ENCODE measurements at regions not wholly inside any gene's neighbourhood (a gene's known extent, or its start where the extent isn't known, plus 50 kb on each side); places are given as distances from the start of the nearest gene placed in this dataset.
"Not testable (repeated sequence)": the region's sequence is repeated elsewhere in the genome, so short reads cannot be mapped to it uniquely, and the experiment has no call there.

DNA sequence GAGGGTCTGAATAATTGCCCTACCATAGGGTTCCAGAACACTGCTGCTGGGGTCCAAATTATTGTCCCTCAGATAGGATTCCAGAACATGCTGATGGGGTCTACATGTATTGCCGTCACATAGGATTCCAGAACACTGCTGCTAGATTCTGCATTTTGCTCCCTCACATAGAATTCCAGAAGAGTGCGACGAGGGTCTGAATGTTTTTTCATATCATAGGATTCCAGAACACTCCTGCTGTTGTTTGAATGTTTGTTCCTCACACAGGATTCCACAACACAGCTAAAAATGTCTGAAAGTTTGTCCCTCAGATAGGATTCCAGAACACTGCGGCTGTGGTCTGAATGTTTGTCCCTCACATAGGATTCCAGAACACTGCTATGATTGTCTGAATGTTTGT lies 198.1 kb downstream of the FOXD4L6 start:
- TF ChIP-seq, protein P1, sequence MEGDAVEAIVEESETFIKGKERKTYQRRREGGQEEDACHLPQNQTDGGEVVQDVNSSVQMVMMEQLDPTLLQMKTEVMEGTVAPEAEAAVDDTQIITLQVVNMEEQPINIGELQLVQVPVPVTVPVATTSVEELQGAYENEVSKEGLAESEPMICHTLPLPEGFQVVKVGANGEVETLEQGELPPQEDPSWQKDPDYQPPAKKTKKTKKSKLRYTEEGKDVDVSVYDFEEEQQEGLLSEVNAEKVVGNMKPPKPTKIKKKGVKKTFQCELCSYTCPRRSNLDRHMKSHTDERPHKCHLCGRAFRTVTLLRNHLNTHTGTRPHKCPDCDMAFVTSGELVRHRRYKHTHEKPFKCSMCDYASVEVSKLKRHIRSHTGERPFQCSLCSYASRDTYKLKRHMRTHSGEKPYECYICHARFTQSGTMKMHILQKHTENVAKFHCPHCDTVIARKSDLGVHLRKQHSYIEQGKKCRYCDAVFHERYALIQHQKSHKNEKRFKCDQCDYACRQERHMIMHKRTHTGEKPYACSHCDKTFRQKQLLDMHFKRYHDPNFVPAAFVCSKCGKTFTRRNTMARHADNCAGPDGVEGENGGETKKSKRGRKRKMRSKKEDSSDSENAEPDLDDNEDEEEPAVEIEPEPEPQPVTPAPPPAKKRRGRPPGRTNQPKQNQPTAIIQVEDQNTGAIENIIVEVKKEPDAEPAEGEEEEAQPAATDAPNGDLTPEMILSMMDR (IDR thresholded peaks at IDR 0.05; ENCODE audit: low read depth, low read length, poor library complexity, severe bottlenecking): not testable (repeated sequence)
- TF ChIP-seq EZH2phosphoT487 (IDR thresholded peaks at IDR 0.05; ENCODE audit: borderline replicate concordance, low read length): not testable (repeated sequence)
